ENCODE measurements at regions not wholly inside any gene's neighbourhood (a gene's known extent, or its start where the extent isn't known, plus 50 kb on each side); places are given as distances from the start of the nearest gene placed in this dataset.

DNA sequence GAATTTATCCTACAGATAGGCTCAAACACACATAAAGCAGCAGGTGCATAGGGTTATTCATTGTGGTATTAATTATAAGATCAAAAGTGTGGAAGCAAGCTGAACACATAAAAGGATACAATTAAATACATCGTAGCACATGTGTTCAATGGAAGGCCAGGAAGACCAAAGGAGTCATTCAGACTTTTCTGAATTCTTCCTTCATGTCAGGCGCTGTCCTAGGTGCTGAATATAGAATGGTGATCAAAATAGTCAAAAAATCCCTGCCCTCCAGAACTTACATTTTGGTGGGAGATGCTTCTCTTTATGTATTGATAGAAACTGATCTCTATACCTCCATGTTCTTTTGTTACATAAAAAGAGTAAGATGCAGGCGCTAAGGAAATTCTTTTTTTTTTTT is 439.0 kb upstream of the ASIC2 start:
- H3K36me3 ChIP-seq (ENCODE audit: control insufficient read depth, insufficient read depth, low read length), result no peaks in the 10 kb centered on the region
- peaks cover 19% of the 10 kb centered on the region for H3K27me3 ChIP-seq (ENCODE audit: control insufficient read depth, insufficient read depth, low read length)
- no peaks in the 10 kb centered on the region for H3K9me3 ChIP-seq (ENCODE audit: control insufficient read depth, insufficient read depth, low read length)
- no peak overlapping the region for H3K4me3 ChIP-seq (ENCODE audit: low read depth, low read length)
- WGBS (ENCODE audit: insufficient coverage), result no CpG with 5 or more reads among the region's 3 CpGs
- H3K4me1 ChIP-seq (ENCODE audit: control insufficient read depth, insufficient read depth, low read length), result no peaks in the 10 kb centered on the region
- H3K27ac ChIP-seq (ENCODE audit: low read depth, low read length), result no peak overlapping the region
- DNase-seq (ENCODE audit: low read depth in 4 of 6, low spot score in 6 of 6), result peak in 1 of 6 donors; percentile 23

DNA sequence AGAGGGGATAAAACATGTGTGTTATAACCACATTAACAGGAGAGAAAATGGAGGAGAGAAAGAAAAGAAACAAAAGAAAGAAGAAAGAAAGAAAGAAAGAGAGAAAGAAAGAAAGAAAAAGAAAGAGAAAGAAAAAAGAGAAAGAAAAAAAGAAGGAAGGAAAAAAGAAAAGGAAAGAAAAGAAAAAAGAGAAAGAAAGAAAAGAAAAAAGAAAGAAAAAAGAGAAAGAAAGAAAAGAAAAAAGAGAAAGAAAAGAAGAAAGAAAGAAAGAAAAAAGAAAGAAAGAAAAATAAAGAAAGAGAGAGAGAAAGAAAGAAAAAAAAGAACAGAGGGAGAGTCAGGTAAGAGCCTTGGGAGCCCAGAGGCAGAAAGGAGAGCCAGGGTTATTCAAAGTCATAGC is 446.6 kb upstream of the ASIC2 start:
- Histone ChIP-seq H3K27ac (ENCODE audit: low read depth, low read length) (no peak overlapping the region), H3K4me1 (ENCODE audit: control insufficient read depth, insufficient read depth, low read length) (no peaks in the 10 kb centered on the region), H3K9me3 (ENCODE audit: control insufficient read depth, insufficient read depth, low read length) (no peaks in the 10 kb centered on the region), H3K27me3 (ENCODE audit: control insufficient read depth, insufficient read depth, low read length) (peaks cover 7% of the 10 kb centered on the region), H3K4me3 (ENCODE audit: low read depth, low read length) (no peak overlapping the region), H3K36me3 (ENCODE audit: control insufficient read depth, insufficient read depth, low read length) (no peaks in the 10 kb centered on the region)
- DNase-seq (ENCODE audit: low read depth in 4 of 6, low spot score in 6 of 6), result no peak

DNA sequence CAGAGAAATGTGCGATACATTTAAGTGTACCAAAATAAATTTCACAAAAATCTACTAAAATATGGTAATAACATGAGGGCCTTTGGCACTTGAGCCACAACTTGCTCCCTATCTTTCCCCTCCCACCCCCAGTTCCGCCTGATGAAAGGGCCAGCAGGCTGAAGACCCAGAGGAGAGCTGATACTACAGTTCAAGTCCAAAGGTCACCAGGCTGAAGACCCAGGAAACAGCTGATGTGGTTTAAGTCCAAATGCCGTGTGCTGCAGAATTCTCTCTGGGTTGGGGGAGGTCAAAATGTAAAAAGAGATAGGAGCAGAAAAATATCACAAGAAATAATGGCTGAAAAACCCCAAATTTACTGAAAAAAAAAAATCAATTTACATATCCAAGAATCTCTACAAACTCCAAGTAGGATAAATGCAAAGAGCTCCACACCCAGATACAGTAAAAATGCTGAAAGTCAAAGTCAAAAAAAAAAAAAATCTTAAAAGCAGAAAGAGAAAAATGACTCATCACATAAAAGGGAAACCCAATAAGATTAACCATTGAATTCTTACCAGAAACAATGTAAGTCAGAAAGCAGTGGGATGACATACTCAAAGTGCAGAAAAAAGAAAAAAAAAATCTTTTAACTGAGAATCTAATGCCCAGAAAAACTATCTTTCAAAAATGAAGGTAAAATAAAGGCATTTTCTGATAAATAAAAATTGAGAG is 452.1 kb upstream of the ASIC2 start:
- Histone ChIP-seq H3K36me3 (ENCODE audit: control insufficient read depth, insufficient read depth, low read length) (no peaks in the 10 kb centered on the region), H3K4me3 (ENCODE audit: low read depth, low read length) (no peak overlapping the region), H3K4me1 (ENCODE audit: control insufficient read depth, insufficient read depth, low read length) (peaks cover 12% of the 10 kb centered on the region), H3K9me3 (ENCODE audit: control insufficient read depth, insufficient read depth, low read length) (no peaks in the 10 kb centered on the region), H3K27ac (ENCODE audit: low read depth, low read length) (no peak overlapping the region), H3K27me3 (ENCODE audit: control insufficient read depth, insufficient read depth, low read length) (peaks cover 5% of the 10 kb centered on the region)
- no peak for DNase-seq (ENCODE audit: low read depth in 4 of 6, low spot score in 6 of 6)
- no CpG with 5 or more reads among the region's 3 CpGs for WGBS (ENCODE audit: insufficient coverage)

DNA sequence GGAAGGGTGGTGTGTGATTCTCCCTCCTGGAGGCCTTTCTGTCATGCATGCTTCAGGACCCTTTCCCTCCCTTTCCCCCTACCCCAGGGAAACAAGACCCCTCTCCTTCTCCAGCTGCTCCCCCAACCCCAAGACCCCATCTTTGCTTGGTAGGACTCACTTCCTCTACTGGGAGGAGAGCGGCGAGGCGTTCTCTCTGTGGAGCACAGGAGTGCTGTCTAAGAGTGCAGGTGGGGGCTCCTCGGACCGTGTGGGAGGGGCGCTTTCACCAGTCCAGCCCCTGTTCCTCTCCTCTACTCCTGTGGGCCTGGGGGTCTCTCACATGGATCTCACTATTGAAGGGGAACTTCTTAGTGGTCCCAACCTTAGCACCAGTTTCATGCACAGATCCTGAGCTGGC is 456.1 kb upstream of the ASIC2 start:
- WGBS (ENCODE audit: insufficient coverage), result 100% methylated on average over 1 of the region's 6 CpGs
- Histone ChIP-seq H3K4me3 (ENCODE audit: low read depth, low read length) (no peak overlapping the region), H3K4me1 (ENCODE audit: control insufficient read depth, insufficient read depth, low read length) (peaks cover 14% of the 10 kb centered on the region), H3K36me3 (ENCODE audit: control insufficient read depth, insufficient read depth, low read length) (no peaks in the 10 kb centered on the region), H3K9me3 (ENCODE audit: control insufficient read depth, insufficient read depth, low read length) (no peaks in the 10 kb centered on the region), H3K27ac (ENCODE audit: low read depth, low read length) (no peak overlapping the region), H3K27me3 (ENCODE audit: control insufficient read depth, insufficient read depth, low read length) (peaks cover 5% of the 10 kb centered on the region)
- DNase-seq (ENCODE audit: low read depth in 4 of 6, low spot score in 6 of 6), result no peak

DNA sequence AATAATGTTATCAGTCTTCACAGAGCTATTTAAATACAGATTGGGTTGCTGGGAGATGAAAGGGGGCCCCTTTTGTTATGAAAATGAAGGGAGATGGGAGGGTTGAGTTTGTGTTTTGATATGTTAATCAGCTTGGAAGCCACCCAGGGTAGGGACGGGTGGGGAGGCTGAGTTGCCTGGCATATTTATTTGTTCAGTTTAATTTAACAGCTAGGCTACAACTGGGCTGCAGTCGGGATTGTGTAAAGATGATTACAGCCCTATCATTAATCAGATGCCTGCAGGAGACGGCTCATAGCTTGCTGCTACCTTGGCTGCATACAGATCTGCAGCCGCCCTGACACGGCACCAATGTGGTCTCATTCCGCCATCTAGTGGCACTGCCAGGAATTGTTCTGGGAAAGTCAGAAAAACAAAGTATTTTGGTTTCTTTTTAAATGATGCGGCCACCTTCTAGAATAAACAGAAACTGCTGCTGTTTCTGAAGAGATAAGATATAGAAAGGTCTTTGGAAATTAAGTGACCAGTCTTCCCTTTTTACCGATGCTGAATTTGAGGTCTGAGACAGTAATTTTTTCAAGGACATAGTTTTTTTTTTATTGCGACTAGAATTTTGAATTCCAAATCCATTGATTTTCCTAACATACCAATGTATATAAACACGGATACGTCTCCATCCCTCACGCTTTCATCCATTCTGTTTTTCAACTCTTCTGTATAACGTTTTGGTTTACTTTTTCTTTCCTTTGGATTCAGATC is 458.0 kb upstream of the ASIC2 start:
- H3K4me1 ChIP-seq (ENCODE audit: control insufficient read depth, insufficient read depth, low read length), result peaks cover 14% of the 10 kb centered on the region
- WGBS (ENCODE audit: insufficient coverage), result 0% methylated on average over 8 of the region's 13 CpGs
- no peaks in the 10 kb centered on the region for H3K36me3 ChIP-seq (ENCODE audit: control insufficient read depth, insufficient read depth, low read length)
- peaks cover 5% of the 10 kb centered on the region for H3K27me3 ChIP-seq (ENCODE audit: control insufficient read depth, insufficient read depth, low read length)
- no peak overlapping the region for H3K27ac ChIP-seq (ENCODE audit: low read depth, low read length)
- no peaks in the 10 kb centered on the region for H3K9me3 ChIP-seq (ENCODE audit: control insufficient read depth, insufficient read depth, low read length)
- H3K4me3 ChIP-seq (ENCODE audit: low read depth, low read length), result peak overlapping the region; percentile 11
- DNase-seq (ENCODE audit: low read depth in 4 of 6, low spot score in 6 of 6), result peak; percentile 63 to 97 (median 79)

DNA sequence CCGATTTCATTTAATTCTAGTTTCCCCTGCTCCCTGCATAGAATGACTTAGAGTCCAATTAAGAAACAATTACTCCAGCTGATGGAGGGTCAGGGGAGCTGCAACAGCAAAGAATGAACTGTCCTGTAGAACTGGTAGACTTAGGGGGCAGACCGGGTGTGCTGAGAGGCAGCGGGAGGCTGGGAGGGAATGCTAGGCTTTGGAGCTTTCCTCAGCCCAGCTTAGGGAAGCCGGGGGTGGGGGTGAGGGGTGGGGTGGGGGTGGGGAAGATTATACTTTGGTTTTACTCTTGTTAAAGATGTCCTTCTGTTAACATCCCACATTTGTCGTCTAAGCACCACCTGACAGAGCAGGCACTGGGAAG is 458.6 kb upstream of the ASIC2 start:
- Histone ChIP-seq H3K4me3 (ENCODE audit: low read depth, low read length) (peak overlapping the region; percentile 11), H3K4me1 (ENCODE audit: control insufficient read depth, insufficient read depth, low read length) (peaks cover 14% of the 10 kb centered on the region), H3K9me3 (ENCODE audit: control insufficient read depth, insufficient read depth, low read length) (no peaks in the 10 kb centered on the region), H3K27ac (ENCODE audit: low read depth, low read length) (no peak overlapping the region), H3K36me3 (ENCODE audit: control insufficient read depth, insufficient read depth, low read length) (no peaks in the 10 kb centered on the region), H3K27me3 (ENCODE audit: control insufficient read depth, insufficient read depth, low read length) (peaks cover 5% of the 10 kb centered on the region)
- peak in 3 of 6 donors; percentile 5 to 65 (median 13) for DNase-seq (ENCODE audit: low read depth in 4 of 6, low spot score in 6 of 6)
- WGBS (ENCODE audit: insufficient coverage), result no CpG with 5 or more reads among the region's 5 CpGs

DNA sequence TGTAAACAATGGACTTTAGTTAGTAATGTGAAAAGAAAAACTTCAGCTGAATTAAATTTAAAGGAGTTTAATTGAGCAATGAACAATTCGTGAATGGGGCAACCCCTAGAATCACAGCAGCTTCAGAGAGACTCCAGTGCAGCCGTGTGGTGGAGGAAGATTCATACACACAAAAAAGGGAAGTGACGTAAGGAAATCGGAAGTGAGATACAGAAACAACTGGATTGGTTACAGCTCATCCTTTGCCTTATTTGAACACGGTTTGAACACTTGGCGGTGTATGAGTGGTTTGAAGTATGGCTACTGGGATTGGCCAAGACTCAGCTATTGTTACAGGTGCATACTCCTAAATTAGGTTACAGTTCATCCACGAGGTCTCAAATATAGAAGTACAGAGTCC is 460.4 kb upstream of the ASIC2 start:
- Histone ChIP-seq H3K9me3 (ENCODE audit: control insufficient read depth, insufficient read depth, low read length) (no peaks in the 10 kb centered on the region), H3K4me1 (ENCODE audit: control insufficient read depth, insufficient read depth, low read length) (peaks cover 14% of the 10 kb centered on the region), H3K27me3 (ENCODE audit: control insufficient read depth, insufficient read depth, low read length) (peaks cover 2% of the 10 kb centered on the region), H3K27ac (ENCODE audit: low read depth, low read length) (no peak overlapping the region), H3K36me3 (ENCODE audit: control insufficient read depth, insufficient read depth, low read length) (no peaks in the 10 kb centered on the region), H3K4me3 (ENCODE audit: low read depth, low read length) (no peak overlapping the region)
- DNase-seq (ENCODE audit: low read depth in 4 of 6, low spot score in 6 of 6), result no peak
- WGBS (ENCODE audit: insufficient coverage), result 80% methylated on average over 1 of the region's 7 CpGs

DNA sequence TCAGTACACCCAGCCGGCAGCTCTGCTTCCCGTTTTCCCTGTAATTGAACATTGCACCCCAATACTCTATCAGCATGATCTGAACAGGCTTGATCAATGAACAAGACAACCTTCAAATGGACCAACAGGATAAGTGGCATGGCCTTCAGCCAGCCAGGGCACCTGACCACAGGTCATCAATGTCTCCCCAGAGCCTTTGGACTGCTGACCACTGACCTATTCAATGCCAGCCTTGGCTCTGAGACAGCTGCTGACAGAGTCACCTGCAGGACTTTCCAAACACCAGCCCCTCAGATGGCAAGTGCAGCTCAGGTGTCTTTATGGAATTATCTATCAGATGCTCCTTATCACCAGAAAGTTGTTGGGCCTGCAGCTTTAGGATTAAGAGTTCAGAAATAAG is 462.9 kb upstream of the ASIC2 start:
- H3K27ac ChIP-seq (ENCODE audit: low read depth, low read length), result no peak overlapping the region
- no peaks in the 10 kb centered on the region for H3K27me3 ChIP-seq (ENCODE audit: control insufficient read depth, insufficient read depth, low read length)
- H3K36me3 ChIP-seq (ENCODE audit: control insufficient read depth, insufficient read depth, low read length), result no peaks in the 10 kb centered on the region
- DNase-seq (ENCODE audit: low read depth in 4 of 6, low spot score in 6 of 6), result no peak
- 100% methylated on average over 2 of the region's 2 CpGs for WGBS (ENCODE audit: insufficient coverage)
- H3K4me1 ChIP-seq (ENCODE audit: control insufficient read depth, insufficient read depth, low read length), result no peaks in the 10 kb centered on the region
- no peaks in the 10 kb centered on the region for H3K9me3 ChIP-seq (ENCODE audit: control insufficient read depth, insufficient read depth, low read length)
- H3K4me3 ChIP-seq (ENCODE audit: low read depth, low read length), result no peak overlapping the region

DNA sequence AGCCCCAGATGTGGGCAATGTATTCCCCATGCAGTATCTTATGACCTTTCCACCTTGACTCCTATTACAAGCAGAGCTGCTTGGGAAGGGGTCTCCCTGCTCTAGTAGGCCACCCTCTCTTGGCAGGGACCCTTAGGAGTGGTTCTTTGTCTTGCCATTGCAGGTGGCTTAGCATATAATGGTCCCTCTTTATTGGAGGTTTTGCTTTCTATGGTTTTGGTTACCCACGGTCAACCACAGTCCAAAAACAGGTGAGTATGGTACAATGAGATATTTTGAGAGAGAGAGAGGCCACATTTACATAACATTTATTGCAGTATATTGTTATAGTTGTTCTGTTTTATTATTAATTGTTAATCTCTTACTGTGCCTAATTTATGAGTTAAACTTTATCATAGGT is 472.8 kb upstream of the ASIC2 start:
- Histone ChIP-seq H3K4me3 (ENCODE audit: low read depth, low read length) (no peak overlapping the region), H3K27me3 (ENCODE audit: control insufficient read depth, insufficient read depth, low read length) (no peaks in the 10 kb centered on the region), H3K27ac (ENCODE audit: low read depth, low read length) (no peak overlapping the region), H3K9me3 (ENCODE audit: control insufficient read depth, insufficient read depth, low read length) (no peaks in the 10 kb centered on the region), H3K4me1 (ENCODE audit: control insufficient read depth, insufficient read depth, low read length) (no peaks in the 10 kb centered on the region), H3K36me3 (ENCODE audit: control insufficient read depth, insufficient read depth, low read length) (no peaks in the 10 kb centered on the region)
- WGBS (ENCODE audit: insufficient coverage), result no CpG with 5 or more reads among the region's 1 CpG
- no peak for DNase-seq (ENCODE audit: low read depth in 4 of 6, low spot score in 6 of 6)

DNA sequence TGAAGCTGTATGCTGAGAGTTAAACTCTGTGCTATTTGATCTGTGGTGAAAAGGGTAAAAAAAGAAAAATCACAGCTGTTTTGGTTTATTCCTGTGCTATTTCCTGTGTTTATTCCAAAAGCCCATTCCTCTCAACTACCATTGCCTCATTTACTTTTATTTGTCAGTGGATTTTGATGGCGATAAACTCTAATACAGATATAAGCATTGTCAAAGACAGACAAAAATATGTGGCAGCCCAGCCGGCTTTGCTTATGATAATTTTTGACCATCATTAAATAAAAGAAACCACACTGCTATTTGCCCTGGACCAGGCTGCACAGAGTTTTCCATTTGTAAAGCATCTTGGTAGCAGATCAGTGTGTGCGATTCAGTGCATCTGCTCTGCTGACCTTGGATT is 473.6 kb upstream of the ASIC2 start:
- no peaks in the 10 kb centered on the region for H3K9me3 ChIP-seq (ENCODE audit: control insufficient read depth, insufficient read depth, low read length)
- H3K27ac ChIP-seq (ENCODE audit: low read depth, low read length), result no peak overlapping the region
- no peak overlapping the region for H3K4me3 ChIP-seq (ENCODE audit: low read depth, low read length)
- H3K36me3 ChIP-seq (ENCODE audit: control insufficient read depth, insufficient read depth, low read length), result no peaks in the 10 kb centered on the region
- 63% methylated on average over 2 of the region's 3 CpGs for WGBS (ENCODE audit: insufficient coverage)
- no peaks in the 10 kb centered on the region for H3K27me3 ChIP-seq (ENCODE audit: control insufficient read depth, insufficient read depth, low read length)
- DNase-seq (ENCODE audit: low read depth in 4 of 6, low spot score in 6 of 6), result no peak
- H3K4me1 ChIP-seq (ENCODE audit: control insufficient read depth, insufficient read depth, low read length), result no peaks in the 10 kb centered on the region
